ENCODE measurements at regions not wholly inside any gene's neighbourhood (a gene's known extent, or its start where the extent isn't known, plus 50 kb on each side); places are given as distances from the start of the nearest gene placed in this dataset.

DNA sequence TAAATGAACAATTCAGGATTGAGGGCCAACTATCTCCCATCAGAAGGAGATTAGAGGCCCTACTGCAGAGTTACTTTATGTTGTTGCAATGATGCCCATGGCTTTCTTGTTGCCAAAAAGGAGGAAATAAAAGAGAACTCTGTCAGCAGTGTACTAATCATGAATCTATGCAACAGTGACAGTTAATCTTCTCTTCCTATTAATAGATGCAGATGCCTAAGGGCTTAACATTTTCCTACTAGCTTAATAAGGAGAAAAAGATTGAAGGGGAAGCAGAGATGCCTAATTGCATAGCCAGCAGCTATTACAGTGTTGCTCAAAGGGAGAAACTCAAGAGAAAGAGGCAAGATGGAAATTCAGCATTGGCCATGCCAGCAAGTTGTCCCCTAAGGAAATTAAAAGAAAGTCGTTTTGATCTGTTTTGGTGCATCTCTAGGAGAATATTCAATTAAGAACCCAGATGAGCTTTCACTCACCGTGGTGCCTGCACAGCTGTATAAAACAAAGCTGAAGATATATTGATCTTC is 107.1 kb upstream of the KCNJ3 start:
- no peak for DNase-seq (ENCODE audit: low read depth)
- H3K4me3 ChIP-seq (ENCODE audit: low read depth, low read length) = no peak overlapping the region
- TF ChIP-seq, protein P1, sequence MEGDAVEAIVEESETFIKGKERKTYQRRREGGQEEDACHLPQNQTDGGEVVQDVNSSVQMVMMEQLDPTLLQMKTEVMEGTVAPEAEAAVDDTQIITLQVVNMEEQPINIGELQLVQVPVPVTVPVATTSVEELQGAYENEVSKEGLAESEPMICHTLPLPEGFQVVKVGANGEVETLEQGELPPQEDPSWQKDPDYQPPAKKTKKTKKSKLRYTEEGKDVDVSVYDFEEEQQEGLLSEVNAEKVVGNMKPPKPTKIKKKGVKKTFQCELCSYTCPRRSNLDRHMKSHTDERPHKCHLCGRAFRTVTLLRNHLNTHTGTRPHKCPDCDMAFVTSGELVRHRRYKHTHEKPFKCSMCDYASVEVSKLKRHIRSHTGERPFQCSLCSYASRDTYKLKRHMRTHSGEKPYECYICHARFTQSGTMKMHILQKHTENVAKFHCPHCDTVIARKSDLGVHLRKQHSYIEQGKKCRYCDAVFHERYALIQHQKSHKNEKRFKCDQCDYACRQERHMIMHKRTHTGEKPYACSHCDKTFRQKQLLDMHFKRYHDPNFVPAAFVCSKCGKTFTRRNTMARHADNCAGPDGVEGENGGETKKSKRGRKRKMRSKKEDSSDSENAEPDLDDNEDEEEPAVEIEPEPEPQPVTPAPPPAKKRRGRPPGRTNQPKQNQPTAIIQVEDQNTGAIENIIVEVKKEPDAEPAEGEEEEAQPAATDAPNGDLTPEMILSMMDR (IDR thresholded peaks at IDR 0.05; ENCODE audit: insufficient read depth, low read length) = no peak

DNA sequence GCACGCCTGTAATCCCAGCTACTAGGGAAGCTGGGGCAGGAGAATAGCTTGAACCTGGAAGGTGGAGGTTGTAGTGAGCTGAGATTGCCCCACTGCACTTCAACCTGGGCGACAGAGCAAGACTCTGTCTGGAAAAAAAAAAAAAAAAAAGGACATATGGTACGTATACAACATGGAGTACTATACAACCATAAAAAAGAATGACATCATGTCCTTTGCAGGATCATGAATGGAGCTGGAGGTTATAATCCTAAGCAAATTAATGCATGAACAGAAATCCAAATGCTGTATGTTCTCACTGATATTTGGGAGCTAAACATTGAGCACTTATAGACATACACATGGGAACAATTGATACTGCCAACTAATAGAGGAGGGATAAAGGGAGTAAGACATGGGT is 99.3 kb upstream of the KCNJ3 start:
- DNase-seq (ENCODE audit: low read depth) = no peak
- no peak overlapping the region for H3K4me3 ChIP-seq (ENCODE audit: low read depth, low read length)
- TF ChIP-seq, protein P1 (IDR thresholded peaks at IDR 0.05; ENCODE audit: insufficient read depth, low read length) = no peak

DNA sequence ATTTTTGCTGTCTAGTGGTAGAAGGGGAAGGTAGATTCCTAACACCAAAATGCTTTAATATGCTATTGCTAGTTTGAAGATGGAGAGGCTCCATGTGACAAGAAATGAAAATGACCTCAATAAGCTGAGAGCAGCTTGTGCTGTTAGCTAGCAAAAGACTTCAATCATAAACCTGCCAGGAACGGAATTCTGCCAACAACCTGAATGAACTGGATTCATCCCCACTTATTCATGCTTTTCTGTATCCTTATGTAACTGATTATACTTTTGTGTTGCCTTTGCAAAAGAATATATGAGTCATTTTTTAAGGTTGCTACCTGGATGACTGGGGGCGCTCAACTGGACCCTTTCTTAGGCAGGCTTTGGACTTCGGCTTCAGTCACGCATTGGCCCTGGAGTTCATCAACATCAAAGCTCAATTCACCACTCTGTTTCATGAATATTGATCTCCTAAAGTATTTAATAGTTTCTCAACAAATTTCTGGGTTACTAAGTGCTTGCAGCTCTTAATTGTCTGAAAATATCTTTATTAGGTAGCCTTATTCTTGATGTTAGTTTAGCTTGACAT is 97.5 kb upstream of the KCNJ3 start:
- TF ChIP-seq, protein P1 (IDR thresholded peaks at IDR 0.05; ENCODE audit: insufficient read depth, low read length) = no peak
- no peak overlapping the region for H3K4me3 ChIP-seq (ENCODE audit: low read depth, low read length)
- DNase-seq (ENCODE audit: low read depth) = no peak

DNA sequence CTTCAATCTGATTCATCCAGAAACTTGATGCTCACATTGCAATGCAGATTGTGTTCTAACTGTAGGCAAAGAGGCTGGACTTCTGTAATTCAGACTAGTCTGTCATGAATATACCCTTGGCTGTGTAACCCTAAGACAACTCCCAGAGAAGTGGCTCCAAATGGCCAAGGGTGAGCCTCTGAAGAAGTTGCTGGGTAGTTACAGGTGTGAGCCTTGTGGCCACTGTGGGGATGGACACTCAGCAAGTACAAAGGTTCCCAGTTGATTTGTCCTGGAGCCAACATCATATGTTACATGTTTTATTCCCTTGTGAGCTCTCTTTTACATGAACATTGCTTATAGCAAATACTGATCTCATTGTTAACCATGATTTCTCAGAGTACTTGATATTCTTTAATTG is 94.8 kb upstream of the KCNJ3 start:
- DNase-seq (ENCODE audit: low read depth) = no peak
- no peak overlapping the region for H3K4me3 ChIP-seq (ENCODE audit: low read depth, low read length)
- TF ChIP-seq, protein P1 (IDR thresholded peaks at IDR 0.05; ENCODE audit: insufficient read depth, low read length) = no peak

DNA sequence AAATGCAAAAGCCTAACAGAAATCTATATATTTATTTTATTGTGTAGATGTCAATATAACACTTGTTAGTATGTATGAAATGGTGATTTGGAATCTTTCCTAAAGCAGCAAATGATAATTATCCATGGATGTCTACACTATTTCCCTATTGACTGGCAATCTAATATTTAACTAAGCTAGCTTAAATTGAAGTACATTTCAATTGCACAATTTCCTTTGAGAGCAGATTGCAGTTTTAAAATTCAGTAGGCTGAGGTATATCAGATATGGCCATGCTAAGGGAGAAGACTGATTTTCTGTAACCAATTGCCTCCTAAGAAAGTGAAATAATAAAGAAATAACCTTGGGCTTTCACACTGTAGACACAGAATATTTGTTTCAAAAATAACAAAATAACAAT is 90.1 kb upstream of the KCNJ3 start:
- H3K4me3 ChIP-seq (ENCODE audit: low read depth, low read length) = no peak overlapping the region
- TF ChIP-seq, protein P1 (IDR thresholded peaks at IDR 0.05; ENCODE audit: insufficient read depth, low read length) = no peak
- DNase-seq (ENCODE audit: low read depth) = no peak

DNA sequence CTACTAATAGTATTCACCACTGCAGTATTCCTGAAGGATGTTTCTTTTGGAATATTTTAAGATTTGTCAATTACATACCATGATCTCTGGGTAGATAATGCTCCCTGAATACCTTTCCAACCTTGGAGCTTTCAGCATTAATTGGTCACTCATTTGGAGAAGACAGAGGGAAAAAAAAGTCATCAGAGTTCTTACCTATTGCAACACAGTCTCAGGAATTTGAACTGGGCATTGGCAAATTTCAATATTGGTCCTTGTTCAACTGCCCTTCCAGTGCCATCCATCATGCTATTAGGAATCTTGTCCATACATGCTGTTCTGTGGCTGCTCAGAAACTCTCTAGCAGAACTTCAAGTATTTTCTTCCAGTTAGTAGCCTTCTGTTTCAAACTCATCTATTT is 83.6 kb upstream of the KCNJ3 start:
- no peak for DNase-seq (ENCODE audit: low read depth)
- TF ChIP-seq, protein P1 (IDR thresholded peaks at IDR 0.05; ENCODE audit: insufficient read depth, low read length) = no peak
- H3K4me3 ChIP-seq (ENCODE audit: low read depth, low read length) = no peak overlapping the region

DNA sequence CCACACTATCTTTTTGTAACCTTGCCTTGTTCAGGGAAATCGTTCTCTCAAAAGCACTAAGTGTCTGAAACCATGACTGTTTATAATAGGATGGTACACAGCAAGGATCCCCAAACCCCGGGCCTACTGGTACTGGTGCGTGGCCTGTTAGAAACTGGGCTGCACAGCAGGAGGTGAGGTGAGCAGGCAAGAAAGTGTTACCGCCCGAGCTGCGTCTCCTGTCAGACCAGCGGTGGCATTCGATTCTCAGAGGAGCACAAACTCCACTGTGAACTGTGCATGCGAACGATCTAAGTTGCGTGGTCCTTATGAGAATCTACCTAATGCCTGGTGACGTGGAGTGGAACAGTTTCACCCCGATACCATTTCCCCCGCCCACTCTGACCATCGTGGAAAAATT is 81.8 kb upstream of the KCNJ3 start:
- TF ChIP-seq, protein P1 (IDR thresholded peaks at IDR 0.05; ENCODE audit: insufficient read depth, low read length) = no peak
- no peak overlapping the region for H3K4me3 ChIP-seq (ENCODE audit: low read depth, low read length)
- DNase-seq (ENCODE audit: low read depth) = no peak

Data from fibroblast of the aortic adventitia (primary cell).